Loucy (cell line): ENCODE measurements at regions not wholly inside any gene's neighbourhood (a gene's known extent, or its start where the extent isn't known, plus 50 kb on each side); places are given as distances from the start of the nearest gene placed in this dataset.

Experiments
- H2AFZ ChIP-seq: fragments of 200-600 bp; sonication (generic); 2 replicates; pipeline ENCODE4 v1.6.0; 2016; ENCODE audit warnings: antibody characterized with exemption, mild to moderate bottlenecking, low read length, moderate library complexity
- H3F3A ChIP-seq: fragments of 200-600 bp; 2 replicates; pipeline ENCODE4 v1.6.0; 2016; ENCODE audit warnings: antibody characterized with exemption, low read depth, mild to moderate bottlenecking
- H3K27me3 ChIP-seq: fragments of 200-600 bp; sonication (generic); 2 replicates; pipeline ENCODE4 v1.6.1; 2014; ENCODE audit warnings: low read length, mild to moderate bottlenecking; ENCODE audit not compliant: insufficient read depth, poor library complexity, severe bottlenecking
- H3K36me3 ChIP-seq: fragments of 200-600 bp; sonication (generic); 2 replicates; pipeline ENCODE4 v1.6.1; 2016; ENCODE audit warnings: low read length; ENCODE audit not compliant: insufficient read depth
- H3K4me1 ChIP-seq: fragments of 200-600 bp; sonication (generic); 2 replicates; pipeline ENCODE4 v1.5.1; 2014; ENCODE audit warnings: low read length, mild to moderate bottlenecking; ENCODE audit not compliant: insufficient read depth, poor library complexity, severe bottlenecking
- H3K4me2 ChIP-seq: fragments of 200-600 bp; sonication (generic); 2 replicates; pipeline ENCODE4 v1.6.0; 2014; ENCODE audit warnings: antibody characterized with exemption, low read length, low read depth, mild to moderate bottlenecking; ENCODE audit not compliant: poor library complexity, severe bottlenecking
- H3K4me3 ChIP-seq: fragments of 200-600 bp; sonication (generic); 2 replicates; pipeline ENCODE4 v1.5.1; 2014; ENCODE audit warnings: low read length, mild to moderate bottlenecking, mixed read lengths; ENCODE audit not compliant: poor library complexity, severe bottlenecking
- H3K79me2 ChIP-seq: fragments of 200-600 bp; sonication (generic); 2 replicates; pipeline ENCODE4 v1.6.1; 2014; ENCODE audit warnings: low read length; ENCODE audit not compliant: insufficient read depth
- H3K9ac ChIP-seq: fragments of 200-600 bp; sonication (generic); 2 replicates; pipeline ENCODE4 v1.6.0; 2014; ENCODE audit warnings: mild to moderate bottlenecking, low read depth, low read length, moderate library complexity; ENCODE audit not compliant: poor library complexity, severe bottlenecking
- H3K9me2 ChIP-seq: fragments of 200-600 bp; sonication (generic); replicated peaks from 2 replicates; pipeline ENCODE4 v1.6.1; 2016; ENCODE audit warnings: low read depth, low read length, mixed read lengths
- H3K9me3 ChIP-seq: fragments of 200-600 bp; sonication (generic); 2 replicates; pipeline ENCODE4 v1.6.1; 2014; ENCODE audit warnings: mild to moderate bottlenecking, antibody characterized with exemption, low read length, low read depth; ENCODE audit not compliant: insufficient read depth
- H4K20me1 ChIP-seq: fragments of 200-600 bp; sonication (generic); 2 replicates; pipeline ENCODE4 v1.6.0; 2014; ENCODE audit warnings: antibody characterized with exemption, low read length, mild to moderate bottlenecking; ENCODE audit not compliant: insufficient read depth, poor library complexity, severe bottlenecking
- CTCF ChIP-seq: fragments of 200-600 bp; sonication (generic); conservative IDR thresholded peaks from 2 replicates; pipeline ENCODE4 v1.5.1; 2014; ENCODE audit warnings: mild to moderate bottlenecking, antibody characterized with exemption, low read length
- EZH2phosphoT487 ChIP-seq: fragments of 200-600 bp; IDR thresholded peaks from 2 replicates; pipeline ENCODE4 v1.6.1; 2018; ENCODE audit warnings: antibody characterized with exemption, mild to moderate bottlenecking, moderate library complexity, borderline replicate concordance

GRCh38 chr12:127941332-127941731 lies 325.6 kb upstream of the TMEM132C start:
- Histone ChIP-seq H3K27me3 (no peaks in the 10 kb centered on the region), H3K4me3 (no peak overlapping the region), H3F3A (no peaks in the 10 kb centered on the region), H3K9ac (no peak overlapping the region), H2AFZ (no peak overlapping the region), H3K9me2 (no peaks in the 10 kb centered on the region), H3K36me3 (no peaks in the 10 kb centered on the region), H3K4me2 (no peak overlapping the region), H3K79me2 (no peaks in the 10 kb centered on the region), H4K20me1 (no peaks in the 10 kb centered on the region), H3K4me1 (no peaks in the 10 kb centered on the region), H3K9me3 (no peaks in the 10 kb centered on the region)
- no peak for TF ChIP-seq EZH2phosphoT487
- TF ChIP-seq CTCF: no peak

- Histone ChIP-seq H3K9me2 (no peaks in the 10 kb centered on the region), H2AFZ (no peak overlapping the region), H3F3A (no peaks in the 10 kb centered on the region), H3K9me3 (no peaks in the 10 kb centered on the region), H4K20me1 (no peaks in the 10 kb centered on the region), H3K27me3 (no peaks in the 10 kb centered on the region), H3K4me3 (no peak overlapping the region), H3K79me2 (no peaks in the 10 kb centered on the region), H3K9ac (no peak overlapping the region), H3K4me2 (no peak overlapping the region), H3K4me1 (no peaks in the 10 kb centered on the region), H3K36me3 (no peaks in the 10 kb centered on the region)
- TF ChIP-seq EZH2phosphoT487 (no peak), CTCF (no peak)
Measured at GRCh38 chr12:127942981-127943380, 324.0 kb upstream of the TMEM132C start.

- Histone ChIP-seq H3F3A (no peaks in the 10 kb centered on the region), H3K9me2 (no peaks in the 10 kb centered on the region), H2AFZ (no peak overlapping the region), H3K4me2 (no peak overlapping the region), H3K9ac (no peak overlapping the region), H3K9me3 (no peaks in the 10 kb centered on the region), H3K4me1 (no peaks in the 10 kb centered on the region), H3K4me3 (no peak overlapping the region), H4K20me1 (no peaks in the 10 kb centered on the region), H3K27me3 (no peaks in the 10 kb centered on the region), H3K36me3 (no peaks in the 10 kb centered on the region), H3K79me2 (no peaks in the 10 kb centered on the region)
- TF ChIP-seq EZH2phosphoT487: no peak
- TF ChIP-seq CTCF: no peak
Measured at GRCh38 chr12:127943481-127944210, 323.3 kb upstream of the TMEM132C start.
